ENCODE measurements at regions not wholly inside any gene's neighbourhood (a gene's known extent, or its start where the extent isn't known, plus 50 kb on each side); places are given as distances from the start of the nearest gene placed in this dataset.

DNA sequence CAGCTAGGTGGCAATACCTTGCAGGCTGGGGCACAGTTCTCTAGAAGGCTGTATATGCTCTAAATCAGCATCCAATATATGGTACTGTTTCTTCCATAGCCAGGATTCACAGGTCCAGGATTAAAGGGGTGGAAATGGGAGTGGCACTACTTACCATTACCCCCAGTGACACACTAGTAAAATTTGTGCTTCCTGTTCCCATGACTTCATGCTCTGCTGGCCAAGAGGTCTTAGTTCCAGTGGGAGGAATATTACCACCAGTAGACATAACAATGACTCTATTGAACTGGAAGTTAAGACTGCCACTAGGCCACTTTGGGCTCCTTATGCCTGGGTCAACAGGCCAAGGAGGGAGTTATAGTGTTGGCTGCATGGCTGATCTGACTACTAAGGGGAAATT, 174.3 kb upstream of the TNFAIP3 start:
- DNase-seq, result no peak

DNA sequence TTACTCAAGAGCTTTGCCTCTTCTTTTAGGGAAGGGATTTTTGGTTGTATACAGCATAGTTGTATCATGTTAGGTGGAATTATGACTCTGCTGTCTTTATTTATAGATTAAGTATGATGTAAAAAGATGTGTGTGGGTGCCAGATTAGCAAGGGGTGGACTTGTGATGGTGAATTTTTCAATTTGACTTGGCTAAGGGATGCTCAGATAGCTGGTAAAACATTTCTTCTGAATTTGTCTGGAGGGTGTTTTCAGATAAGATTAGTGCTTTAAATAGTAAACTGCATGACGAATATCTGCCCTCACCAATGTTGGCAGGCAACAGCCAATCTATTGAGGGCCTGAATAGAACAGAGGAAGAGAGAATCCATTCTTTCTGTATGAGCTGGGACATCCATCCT, 173.3 kb upstream of the TNFAIP3 start:
- DNase-seq, result no peak

DNA sequence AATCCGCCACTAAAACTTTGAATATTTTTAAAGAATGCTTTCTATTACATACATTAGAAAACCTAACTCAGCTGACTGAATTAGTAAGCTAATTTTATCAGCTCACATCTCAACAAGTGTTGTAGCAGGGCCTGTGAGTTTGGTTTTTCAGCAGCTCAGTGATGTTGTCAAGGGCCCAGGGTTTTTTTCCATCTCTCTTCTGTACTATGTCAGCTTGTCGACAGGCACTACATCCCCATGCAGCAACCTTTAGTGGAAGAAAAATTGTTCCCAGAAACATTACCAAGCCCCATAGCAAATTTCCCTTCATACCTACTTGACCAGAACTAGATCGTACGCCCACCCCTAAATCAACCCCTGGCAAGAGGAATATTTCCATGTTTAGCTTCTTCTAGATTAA, 170.3 kb upstream of the TNFAIP3 start:
- no peak for DNase-seq

DNA sequence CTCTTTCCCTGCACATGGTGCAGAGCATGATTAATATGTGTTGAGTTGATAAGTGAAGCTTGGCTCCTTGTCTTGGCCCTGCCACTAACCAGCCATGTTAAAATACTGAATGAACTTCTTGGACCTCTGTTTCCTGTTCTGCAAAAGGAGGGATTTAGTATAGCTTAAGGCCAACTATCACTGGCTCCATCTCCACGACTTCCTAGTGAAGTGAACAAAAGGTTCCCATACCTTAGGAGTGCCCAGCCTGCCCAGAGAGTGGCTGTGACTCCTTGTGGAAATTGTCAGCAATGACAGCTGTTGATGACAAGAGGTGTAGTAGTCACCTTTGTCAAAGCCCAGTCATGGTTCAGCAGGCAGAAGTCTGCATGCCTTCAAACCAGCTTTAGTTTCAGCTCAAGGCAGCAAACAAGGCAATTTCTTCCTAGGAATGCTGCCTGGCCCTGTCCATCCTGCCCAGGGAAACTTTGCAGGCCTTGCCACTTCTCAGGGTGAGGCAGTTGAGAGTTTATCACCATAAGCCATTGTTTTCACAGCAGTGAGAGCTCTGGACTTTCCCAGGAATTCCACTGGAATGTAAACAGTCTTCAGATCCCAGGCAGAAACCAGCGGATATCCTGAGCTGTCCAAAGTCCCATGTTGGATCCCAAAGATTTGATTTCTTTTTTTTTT, 169.7 kb upstream of the TNFAIP3 start:
- DNase-seq, result no peak

DNA sequence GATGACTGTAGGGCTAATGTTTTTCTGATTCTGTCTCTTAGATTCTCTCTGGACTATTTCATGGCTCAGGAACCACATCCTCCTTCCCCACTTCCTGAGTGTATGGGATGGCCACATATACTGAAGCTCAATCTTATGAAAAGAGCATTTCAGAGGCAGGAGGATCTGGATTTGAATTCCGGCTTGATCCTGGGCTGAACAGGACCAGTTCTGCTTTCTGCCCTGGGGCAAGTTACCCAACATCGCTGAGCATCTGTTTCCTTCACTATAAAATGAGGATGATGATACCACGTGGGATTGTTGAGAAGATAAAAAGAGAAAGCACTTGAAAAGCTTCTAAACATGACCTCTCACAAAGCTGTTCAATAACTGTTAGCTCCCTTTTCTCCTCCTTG, 168.4 kb upstream of the TNFAIP3 start:
- peak; percentile 18 to 52 for DNase-seq

DNA sequence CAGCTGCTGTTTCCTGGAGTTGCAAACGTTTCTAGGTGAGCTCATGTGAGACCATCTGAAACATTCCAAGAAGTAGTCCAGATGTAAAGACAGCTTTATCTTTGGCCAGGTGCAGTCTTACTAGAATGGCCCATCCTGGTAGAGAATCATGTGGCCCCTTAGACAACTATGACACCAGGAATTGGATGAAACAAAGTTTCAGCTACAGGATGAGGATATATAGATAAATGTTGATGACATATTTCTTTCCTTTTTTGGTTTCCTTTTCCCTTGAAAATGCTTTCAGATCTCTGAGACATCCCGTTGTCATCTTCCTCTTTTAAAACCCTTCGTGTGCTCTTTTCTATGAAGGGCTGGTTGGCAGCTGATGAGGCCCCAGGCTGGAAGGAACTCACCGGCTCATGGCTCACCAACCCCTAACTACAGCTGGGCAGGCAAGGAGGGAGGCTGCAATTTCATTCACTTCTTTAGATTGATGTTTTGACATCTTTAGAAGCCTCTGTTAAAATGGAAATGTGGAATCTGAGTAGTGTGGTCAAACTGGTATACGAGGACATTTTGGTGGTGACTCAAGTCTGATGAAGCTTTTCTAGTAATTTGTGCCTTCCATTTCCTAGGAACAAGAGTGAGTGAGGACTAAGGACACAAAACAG, 167.9 kb upstream of the TNFAIP3 start:
- DNase-seq, result peak; percentile 39 to 40

DNA sequence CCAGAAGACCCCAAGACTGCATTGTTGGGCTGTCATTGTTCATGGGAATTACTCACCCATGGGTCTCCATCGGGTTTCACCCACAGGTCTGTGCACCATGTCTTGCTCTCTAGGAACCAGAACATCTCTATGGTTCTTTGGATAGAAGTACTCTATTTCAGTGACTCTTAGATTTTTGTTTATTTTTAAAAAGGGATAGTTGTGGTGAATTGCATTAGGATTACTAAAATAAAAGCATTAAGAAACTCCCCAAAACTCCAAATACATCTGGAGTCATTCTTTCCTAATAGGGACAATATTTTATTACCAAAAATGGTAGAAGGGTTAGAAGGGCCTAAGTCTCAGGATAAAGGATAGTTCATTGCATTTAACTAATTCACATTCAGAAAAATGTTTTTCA, 166.9 kb upstream of the TNFAIP3 start:
- DNase-seq, result no peak

DNA sequence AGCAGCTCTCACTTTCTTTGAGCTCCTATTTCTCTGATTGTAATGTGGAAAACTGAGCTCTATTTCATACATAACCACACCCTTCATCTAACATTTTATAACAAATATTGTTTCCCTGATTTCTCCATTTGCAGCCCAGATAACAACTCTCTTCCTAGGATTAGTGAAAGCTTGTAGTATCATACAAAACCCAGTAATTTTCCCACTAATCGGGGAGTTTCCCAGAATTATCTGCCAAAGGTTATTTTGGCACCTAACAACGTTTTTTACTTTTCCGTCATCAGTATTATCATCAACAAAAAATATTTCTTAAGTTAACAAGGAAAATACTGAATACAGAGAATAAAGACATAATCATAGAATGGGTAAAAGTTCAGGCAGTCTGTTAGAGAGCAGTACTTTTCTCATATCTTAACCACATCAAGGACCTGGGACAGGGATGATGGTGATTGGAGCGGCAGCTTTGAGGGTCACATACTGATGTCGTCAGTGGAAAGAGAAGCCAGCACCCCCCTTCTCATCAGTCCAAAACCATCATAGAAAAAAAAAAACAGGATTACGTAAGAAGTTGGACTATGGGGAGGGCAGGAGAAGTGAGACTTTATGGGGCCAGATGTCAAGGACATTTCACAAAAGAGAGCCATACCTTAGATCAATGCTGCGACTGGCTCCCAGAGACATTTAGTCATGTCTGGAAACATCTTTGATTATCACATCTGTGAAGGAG, 166.1 kb upstream of the TNFAIP3 start:
- no peak for DNase-seq

DNA sequence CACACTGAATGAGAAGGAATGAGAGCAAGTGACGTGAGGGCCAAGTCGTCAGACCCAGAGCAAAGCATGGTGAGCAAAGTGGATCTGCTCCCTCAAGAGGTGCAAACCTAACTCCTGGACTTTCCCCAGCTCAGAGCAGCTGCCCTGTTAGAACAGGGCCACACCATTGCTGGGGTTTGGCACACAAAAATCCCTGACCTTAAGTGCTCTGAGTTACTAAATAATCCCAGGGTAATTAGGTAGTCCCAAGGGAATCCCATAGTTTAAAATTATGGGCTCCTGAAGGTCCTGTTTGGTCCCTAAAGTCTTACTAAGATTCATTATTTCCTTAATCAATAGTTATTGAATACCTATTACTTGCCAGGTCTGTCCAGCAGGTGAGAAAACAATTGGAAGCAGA, 165.1 kb upstream of the TNFAIP3 start:
- no peak for DNase-seq

DNA sequence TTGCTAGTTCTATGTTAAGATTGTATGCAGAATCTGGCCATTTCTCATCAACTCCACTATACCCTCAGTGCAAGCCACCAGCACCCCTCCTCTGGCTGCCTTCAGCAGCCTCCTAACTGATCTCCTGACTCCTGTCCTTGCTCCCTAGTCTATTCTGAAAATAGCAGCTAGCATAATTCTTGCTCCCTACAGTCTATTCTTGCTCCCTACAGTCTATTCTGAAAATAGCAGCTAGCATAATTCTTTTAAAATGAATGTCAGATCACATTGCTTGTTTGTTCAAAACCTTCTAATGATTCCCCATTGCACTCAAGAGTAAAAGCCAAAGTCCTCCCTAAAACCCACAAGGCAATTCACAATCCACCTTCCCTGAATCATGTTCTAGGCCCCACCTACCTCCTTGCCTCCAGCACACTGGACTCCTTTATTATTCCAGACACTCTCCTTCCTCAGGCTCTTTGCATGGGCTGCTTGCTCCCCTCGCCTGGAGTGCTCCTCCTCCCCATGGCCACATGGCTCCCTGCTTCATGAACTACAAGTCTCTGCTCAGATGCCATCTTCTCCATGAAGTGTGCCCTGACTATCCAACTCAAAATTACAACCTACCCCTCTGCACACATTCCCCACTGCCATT, 164.2 kb upstream of the TNFAIP3 start:
- no peak for DNase-seq

DNA sequence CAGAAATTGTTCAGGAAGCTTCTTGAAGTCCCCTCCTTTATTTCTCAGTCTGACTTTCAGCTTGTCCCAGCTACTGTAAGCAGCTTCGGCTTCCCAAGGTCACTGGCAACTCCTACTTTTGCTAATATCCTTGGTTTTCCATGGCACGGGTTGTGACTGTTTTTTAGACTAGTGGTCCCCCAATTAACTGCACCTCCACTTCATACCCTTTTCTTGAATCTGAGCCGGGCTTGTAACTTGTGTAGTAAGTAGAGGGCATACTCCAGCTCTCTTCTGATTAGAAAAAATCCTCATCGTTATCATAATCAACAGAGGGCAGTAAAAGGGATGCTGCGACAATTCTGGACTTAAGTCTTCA, 162.3 kb upstream of the TNFAIP3 start:
- no peak for DNase-seq

DNA sequence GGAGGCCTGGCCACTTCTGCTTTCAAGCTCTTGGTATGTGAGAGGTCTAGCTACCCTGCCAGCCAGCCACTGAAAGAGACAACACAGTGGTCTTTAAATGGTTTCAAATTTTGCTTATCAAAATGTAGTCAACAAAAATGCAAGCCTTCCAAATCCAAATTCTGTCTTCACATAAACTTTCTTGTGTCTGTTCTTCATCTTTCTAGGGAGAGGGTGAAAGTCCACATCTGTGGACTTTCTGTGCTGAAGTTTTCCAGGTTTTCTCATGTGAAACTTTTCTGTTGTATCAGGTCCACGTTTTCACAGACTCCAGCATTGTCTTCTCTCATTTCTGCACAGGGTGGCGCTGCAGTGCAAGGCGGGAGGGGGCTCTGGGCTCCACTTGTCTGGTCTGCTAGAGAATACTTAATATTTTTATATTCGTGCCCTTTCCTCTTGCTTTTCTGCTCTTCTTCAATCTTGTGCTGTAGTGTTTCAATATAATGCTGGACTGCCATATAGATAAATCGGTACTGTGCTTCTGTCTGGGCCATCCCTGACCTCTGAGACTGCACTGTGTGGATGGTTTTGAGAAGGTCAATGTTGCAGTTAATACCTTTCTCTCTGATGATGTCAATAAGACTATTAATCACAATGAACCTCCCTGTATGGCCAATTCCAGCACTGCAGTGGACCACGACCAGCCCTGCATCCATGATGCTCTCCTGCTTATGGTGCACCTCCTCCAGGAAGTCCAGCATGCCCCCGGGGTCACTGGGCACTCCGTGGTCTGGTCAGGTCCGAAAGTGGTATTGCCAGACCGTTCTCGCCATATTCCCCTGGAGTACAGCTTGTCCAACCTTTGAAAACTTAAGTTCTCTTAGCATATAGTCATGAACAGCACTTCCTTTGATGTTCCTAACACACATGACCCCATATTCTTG, 161.6 kb upstream of the TNFAIP3 start:
- peak; percentile 73 to 78 for DNase-seq

DNA sequence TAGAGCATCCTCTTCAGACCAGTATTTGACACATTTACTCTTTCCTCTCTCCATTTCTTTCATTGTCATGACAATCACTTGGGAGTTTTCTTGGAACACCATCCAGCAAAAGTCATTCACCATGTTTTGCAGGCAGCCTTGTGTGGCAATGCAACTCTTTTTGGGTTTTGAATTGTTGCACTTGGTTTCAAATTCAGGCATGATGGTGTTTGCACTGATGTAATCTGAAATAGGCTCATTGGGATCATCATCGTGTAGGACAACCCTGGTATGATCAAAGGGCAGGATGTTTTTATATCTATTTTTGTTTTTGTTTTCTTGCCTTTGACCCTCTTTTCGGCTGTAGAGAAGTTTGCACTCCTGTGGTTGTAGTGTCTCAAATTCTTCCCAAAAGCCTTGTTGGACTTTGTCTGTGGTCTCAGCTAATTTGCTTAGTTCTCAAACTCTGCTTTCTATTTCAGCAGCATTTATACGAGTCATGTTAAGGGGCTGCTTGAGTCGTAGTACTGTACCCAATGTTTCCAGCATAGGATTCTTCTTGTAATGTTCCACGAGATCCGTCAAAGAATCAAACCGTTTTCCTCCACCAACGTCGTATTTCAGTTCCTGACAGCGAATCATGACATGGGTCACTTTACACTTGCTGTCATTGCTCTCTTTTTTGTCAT, 160.8 kb upstream of the TNFAIP3 start:
- no peak for DNase-seq

DNA sequence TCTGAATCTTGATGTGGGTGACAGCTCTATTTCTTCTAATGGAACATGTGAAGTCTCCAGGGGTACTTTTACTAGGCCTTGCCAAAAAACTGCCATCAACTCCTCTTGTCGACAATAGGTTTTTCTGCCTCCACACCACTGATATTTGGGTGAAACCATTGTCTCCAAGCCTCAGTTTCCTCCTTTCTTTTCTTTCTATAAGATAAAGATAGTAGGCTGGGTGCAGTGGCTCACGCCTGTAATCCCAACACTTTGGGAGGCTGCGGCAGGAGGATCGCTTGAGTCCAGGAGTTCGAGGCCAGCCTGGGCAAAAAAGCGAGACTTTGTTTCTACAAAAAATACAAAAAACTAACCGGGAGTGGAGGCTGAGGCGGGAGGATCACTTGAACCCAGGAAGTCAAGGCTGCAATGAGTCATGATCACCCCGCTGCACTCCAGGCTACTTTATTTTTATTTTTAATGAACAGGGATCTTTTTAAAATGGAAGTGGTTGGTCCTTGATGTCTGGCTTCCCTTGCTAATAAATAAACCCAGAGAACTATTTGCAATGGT, 159.9 kb upstream of the TNFAIP3 start:
- DNase-seq, result no peak

DNA sequence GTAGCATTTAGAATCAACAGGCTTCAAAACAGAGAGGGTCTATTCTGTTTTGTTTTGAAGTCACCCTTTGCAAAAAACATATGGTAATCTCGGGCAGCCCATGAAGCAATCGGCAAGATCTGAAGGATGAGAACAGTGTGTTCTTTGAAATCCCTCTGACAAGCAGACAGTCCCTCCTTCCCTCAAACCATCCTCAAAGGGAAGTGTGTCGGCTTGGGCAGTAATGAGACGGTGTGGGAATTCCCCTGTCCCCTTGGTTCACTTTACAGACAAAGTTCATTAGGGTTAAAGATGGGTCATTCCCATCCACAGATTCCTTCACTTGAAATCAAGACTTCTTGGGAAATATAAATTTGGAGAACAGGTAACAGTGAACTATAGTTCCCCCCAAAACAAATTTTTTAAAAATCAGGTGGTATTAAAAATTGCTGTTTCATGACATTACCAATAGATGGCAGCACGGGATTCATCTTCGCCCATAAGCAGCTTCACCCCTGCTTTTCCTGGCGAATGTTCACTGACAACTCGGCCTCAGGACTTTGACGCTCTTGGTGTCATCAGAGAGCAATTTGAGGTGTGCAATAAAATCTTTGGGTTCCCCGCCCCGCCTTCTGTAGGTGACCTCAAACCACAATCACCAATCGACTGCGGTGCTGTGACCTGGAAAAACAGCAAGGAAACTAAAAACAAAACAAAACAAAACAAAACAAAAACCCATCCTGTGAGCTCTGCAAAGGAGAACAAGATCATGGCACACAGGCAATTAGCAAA, 159.3 kb upstream of the TNFAIP3 start:
- DNase-seq, result peak; percentile 95 to 96

DNA sequence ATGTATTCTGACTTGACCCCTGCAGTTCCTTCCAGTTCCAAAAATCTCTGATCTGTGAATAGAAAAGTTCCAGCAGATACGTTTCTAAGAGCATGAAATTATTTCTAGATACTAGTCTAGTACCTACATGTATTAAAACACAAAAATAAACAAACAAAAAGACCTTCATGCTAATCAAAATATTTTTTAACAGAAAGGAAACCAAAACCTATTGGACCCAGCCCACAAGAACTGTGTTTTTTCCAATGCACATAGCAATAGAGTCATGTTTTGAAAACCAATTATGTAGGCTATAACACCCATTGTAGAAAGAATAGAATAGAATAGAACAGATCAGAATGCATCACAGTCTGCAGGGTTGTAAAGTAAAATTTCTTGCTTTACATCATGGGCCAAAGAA, 158.6 kb upstream of the TNFAIP3 start:
- DNase-seq, result peak in 1 of 2 donors; percentile 77

DNA sequence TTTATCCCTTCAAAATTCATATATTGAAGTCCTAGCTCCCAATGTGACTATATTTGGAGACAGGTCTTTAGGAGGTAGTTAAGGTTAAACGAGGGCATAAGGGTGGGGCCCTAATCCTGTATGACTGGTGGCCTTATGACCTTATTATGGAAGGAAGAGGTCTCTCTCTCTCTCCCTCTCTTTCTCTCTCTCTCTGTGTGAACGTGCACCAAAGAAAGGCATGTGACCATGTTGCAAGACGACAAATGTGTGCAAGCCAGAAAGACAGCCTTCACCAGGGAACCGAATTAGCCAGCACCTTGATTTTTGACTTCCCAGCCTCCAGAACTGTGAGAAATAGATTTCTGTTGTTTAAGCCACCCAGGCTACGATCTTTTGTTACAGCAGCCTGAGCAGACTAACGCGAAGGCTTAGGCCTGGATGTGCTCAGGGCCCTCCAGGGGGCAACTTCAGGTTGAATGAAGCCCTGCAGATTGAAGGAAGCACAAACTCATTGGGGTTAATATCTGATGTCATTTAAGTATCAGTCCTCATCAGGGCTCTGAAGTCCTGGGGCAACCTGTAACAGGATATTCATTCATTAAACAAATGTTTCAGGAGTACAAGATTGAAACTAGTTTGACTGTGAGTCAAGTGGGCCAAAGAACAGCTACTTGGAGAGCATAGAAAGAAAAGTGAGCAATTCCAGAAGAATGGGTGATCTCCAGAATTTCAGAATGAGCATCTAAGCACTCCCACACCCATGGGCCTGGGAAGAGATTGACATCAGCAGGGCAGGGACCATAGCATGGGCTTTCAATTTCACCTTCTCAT, 157.4 kb upstream of the TNFAIP3 start:
- peak in 1 of 2 donors; percentile 44 for DNase-seq

DNA sequence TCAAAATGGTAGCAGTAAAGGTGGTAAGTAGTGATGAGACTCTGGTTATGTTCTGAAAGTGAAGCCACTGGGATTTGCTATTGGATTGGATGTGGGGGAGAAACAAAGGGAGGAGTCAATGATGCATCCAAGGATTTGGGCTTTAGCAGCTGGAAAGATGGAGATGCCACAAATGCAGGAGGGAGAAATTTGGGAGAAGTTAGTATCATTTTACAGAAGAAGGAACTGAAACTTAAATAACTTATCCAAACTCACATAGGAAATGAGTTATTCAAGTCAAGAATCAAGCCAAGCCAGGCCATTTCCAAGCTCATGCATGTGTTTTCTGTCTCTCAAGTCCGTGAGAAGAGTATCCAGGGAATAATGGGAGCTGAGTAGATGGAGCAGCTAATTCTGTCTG, 155.1 kb upstream of the TNFAIP3 start:
- DNase-seq, result no peak

DNA sequence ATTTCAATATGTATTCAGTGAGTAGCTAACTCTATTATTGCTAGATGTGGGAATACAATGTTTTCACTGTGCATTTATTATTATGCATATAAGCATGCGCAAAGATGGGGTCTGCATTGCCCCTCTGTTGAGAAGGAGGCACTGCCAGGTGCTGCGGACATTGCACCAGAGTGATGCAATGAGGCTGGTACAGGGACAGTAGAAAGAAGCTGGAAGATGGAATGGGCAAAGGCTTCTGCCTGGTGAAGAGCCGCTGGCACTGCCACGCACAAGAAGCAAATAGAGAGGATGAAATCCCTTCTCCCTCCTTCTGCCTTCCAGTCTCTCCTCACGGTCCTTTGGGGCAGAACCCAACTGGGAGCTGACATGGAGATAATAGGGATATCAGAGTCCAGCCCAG, 154.5 kb upstream of the TNFAIP3 start:
- DNase-seq, result no peak

DNA sequence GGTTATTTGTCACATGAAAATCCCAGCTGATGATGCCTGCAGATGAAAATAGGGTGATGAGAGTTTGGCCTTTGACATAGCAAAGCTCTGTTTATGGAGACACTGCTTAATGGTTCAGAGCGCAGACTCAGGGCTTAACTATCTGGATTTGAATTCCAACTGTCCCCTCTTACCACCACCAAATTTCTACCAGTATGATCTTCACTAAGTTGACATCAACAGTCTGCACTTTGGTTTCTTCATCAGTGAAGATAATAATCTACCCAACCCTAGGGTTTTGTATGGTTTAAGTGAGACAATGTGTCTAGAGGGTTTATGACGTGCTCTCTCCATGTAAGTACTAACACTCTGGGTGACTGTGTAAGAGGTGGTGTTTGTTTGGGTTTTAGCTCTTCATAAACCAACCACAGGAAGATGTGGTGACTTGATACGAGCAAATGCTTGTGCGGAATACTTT, 151.4 kb upstream of the TNFAIP3 start:
- DNase-seq, result peak; percentile 59 to 93
